Stimulated activated CD4-positive, alpha-beta T cell treated with anti-CD3 and anti-CD28 coated beads, Interleukin-15, amount 100 ng/mL, for 48 hours (primary cell): ENCODE measurements at regions not wholly inside any gene's neighbourhood (a gene's known extent, or its start where the extent isn't known, plus 50 kb on each side); places are given as distances from the start of the nearest gene placed in this dataset.

Experiments
- DNase-seq, 2 donors: peaks; one replicate each; pipeline ENCODE4 v3.0.0-alpha.2; 2020; ENCODE audit warnings: low read depth in 2 of 2

GRCh38 chr18:74023220-74023619 is 124.4 kb downstream of the FBXO15 start:
- no peak for DNase-seq

DNA sequence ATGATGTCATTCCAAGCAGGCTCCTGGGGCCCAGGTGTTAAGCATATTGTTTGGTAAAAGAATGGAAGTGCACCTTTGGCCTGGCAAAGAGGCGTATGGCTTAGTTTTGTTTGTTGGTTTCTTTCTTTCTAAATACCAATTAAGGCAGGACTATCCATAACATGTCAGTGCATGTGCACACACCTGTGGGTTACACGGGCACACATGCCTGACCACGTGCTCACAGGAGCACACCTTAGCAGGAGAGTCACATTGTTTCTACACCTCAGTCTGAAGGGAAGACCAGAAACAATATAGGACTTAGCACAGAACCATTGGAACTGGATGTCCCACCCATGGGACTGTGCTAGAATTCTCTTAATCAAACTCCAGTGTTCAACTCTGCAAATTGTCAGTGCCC is 127.8 kb downstream of the FBXO15 start:
- DNase-seq, result no peak

DNA sequence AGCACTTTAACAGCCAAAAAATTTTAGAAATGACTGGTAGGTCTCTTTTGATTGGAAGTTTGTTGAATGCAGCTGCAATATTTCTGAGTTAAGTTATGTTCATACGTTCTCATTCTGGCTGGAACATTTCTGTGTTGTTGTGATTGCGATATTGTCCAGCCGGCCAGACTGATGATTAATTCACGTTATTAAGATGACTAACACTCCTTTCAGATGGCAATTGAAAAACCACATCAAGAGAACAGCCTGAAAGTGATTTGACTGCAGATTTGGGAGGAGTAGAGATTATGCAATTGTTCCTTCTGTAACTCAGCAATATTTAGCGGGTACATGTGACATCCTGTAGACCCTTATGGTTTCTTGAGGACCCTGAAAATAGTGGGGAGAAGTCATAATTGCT is 133.7 kb downstream of the FBXO15 start:
- DNase-seq, result no peak

DNA sequence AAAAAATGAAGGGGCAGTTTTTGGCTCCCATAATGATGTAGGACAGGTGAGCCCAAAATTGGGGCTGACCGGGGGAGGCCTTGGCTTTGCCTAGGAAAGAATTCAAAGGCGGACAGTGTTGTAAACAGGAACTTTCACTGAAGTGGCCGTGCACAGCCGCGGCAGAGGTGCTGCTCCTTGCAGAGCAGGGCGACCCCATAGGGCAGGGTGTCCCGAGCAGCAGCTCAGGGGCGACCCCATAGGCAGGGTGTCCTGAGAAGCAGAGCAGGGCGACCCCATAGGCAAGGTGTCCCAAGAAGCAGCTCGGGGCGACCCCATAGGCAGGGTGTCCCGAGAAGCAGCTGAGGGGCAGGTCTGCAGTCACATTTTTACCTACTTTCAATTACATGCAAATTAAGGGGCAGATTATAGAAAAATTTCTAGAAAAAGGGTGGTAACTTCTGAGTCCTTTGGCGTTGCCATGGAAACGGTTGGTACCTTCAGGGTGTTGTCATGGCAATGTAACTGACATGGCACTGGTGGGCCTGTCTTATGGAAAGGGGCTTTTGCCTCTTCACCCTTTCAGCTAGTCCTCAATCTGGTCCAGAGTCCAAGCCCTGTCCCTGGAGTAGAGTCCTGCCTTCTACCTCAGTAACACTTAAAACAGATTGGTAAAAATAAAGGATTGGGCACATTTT is 134.5 kb downstream of the FBXO15 start:
- no peak for DNase-seq

DNA sequence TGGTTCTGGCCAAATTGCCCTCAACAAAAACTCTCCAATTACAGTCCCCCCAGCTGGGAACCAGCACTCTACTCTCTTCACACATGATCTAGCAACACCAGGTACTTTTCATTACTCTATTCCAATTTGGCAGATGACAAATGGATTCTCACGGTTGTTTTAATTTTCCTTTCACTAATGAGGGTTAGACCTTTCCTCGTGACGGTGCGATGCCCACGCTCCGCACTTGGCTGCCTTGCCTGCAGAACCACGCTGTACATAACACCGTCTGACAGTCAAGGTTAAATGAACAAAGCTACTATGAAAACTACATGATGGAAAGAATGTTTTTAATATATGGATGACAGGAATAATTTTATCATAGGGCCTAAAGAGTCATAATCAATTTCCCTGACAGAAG is 141.5 kb downstream of the FBXO15 start:
- DNase-seq, result no peak

DNA sequence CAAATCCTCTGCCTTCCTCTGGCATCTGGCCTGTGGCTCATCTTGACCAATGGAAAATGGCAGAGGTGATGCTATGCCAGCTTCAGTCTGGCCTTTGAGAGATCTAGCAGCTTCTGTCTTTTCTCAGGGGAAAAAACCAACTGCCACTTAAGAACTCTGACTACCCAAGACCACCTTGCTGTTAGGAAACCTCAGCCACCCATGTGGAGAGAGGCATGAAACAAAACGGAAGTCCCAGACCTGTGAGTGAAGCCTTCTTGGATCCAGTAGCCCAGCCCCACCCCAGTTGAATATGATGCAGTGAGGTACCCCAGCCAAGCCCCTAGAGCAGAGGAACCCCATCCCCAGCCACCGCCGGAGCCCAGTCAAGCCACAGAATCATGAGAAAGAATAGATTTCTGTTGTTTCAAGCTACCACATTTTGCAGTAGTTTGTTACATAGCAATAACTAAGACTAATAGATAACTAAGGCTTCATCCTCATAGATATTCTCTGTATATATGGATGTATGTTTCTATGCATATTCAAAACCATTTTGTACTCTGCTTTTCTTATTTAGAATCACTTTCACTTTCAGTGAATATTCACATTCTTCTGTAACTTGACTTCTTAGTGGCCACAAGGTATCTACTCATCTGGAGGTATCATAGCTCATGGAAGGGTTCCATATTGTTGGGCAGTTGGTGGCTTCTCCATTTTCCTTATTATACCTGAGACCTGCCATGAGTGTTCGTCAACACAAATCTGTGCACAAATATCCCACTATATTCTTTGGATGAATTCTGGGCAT is 142.1 kb downstream of the FBXO15 start:
- DNase-seq, result no peak

DNA sequence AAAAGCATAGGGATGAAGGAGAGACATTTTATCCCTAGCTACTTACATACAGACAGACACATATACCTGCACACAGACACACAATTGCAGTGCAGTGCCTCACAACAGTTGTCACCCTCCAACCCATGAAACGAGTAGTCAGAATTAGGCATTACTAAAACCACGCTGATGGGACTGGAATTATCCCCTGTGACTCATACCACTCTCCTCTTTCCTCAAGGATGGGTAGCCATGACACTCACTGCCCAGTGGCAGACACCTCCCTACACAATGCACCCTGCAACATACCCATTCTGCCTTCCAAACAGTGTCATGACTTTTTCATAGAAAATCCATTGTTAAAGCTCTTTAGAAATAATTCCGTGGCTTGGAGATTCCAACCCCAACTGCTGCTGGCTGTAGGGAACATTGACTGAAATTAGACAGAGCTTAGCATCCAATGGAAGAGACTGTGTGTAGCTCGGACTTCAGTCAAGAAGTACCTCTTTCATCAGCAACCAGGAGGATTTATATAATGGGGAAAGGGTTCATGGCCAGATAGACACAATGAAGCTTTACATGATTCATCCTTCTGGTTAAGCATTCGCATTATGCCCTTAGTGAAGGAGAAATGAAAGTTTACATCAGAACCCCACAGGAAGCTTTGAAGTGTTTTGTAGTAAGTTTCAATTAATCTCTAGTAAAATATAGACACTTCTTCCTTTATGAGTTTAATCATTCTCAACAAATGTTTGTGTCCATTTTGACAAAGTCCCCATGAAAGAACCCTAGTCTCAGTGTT is 155.2 kb downstream of the FBXO15 start:
- DNase-seq, result no peak

DNA sequence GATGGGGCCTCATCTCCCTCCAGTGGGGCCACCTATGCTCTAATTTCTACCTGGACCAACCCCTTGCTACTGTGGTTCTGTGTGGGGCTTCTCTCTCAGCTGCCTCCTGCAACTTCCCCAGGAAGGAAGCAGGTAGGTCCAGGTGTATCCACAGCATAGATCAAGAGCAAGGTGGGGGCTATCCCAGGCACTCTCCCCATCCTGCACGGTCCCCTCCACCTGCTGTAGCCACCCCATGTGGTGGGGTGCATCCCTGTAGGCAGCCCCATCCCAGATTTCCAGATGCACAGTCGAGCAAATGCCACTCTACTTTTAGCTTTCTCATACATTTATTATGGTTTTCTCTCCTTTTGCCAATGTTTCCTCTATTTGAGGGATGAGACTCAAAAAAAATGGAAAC is 156.1 kb downstream of the FBXO15 start:
- no peak for DNase-seq

DNA sequence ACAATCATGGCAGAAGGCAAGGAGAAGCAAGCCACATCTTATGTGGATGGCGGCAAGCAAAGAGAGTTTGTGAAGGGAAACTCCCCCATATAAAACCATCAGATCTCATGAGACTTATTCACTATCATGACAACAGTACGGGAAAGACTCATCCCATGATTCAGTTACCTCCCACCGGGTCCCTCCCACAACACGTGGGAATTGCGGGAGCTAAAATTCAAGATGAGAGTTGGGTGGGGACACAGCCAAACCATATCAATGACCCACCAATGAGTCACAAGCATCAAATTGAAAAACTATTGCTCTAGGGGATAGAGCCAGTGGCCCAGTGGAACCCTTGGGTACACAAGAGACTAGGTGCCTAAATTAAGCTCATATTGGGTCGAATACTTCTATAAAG is 157.4 kb downstream of the FBXO15 start:
- no peak for DNase-seq

DNA sequence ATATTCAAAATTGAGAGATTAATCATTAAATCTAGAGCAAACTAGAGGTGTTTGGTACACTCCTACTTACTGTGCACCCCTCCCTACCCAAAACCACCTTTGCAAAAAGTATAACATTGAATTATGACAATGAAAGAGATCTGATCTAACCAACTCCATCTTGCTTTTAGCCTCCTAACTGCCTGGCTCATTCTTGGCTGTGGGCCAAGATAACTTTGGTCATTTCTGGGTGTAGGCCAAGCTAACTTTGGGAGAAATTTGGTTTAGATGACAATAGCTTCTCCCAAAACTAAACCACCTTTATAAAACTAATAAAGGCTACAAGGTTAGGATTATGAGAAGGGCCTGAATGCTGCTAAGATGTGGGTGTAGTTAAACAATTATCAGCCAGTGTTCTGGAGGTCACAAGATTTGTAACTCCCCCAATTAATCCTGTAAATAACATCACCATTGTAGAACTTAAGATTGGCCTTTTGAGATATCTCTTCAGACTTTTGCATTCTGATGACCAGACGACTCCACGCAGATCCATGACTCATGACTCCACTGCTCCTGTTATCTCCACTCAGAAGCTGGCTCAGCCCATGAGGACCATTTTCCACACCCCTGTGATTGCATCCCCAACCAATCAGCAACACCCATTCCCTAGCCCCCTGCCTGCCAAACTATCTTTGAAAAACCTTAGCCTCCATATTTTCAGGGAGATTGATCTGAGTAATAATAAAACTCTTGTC is 160.2 kb downstream of the FBXO15 start:
- DNase-seq, result no peak

GRCh38 chr18:73986711-73987110 is 160.9 kb downstream of the FBXO15 start:
- no peak for DNase-seq

- no peak for DNase-seq
These were observed 161.6 kb downstream of the FBXO15 start for GRCh38 chr18:73985855-73986625.

GRCh38 chr18:73983970-73984369 is 163.7 kb downstream of the FBXO15 start:
- no peak for DNase-seq

- DNase-seq, result no peak
These were observed 164.1 kb downstream of the FBXO15 start for GRCh38 chr18:73983496-73983895.

DNA sequence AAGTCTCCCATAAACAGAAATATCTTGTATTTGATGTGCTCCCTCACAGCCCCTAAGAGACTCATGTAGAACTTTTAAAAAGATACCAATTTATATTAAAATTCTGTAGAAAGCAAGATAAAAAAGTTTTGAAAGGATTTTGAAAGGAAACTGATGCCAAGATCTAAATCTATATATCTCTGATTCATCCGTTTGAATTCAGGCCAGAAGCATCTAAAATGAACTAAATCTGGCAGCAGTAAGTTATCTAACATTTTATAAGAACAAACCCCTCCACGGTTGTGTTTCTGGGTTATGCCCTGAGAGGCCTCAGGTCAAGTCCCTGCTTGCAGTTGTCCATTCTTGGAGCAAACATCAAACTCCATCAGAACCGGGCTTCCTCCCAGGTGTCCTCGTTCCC is 165.8 kb downstream of the FBXO15 start:
- no peak for DNase-seq

DNA sequence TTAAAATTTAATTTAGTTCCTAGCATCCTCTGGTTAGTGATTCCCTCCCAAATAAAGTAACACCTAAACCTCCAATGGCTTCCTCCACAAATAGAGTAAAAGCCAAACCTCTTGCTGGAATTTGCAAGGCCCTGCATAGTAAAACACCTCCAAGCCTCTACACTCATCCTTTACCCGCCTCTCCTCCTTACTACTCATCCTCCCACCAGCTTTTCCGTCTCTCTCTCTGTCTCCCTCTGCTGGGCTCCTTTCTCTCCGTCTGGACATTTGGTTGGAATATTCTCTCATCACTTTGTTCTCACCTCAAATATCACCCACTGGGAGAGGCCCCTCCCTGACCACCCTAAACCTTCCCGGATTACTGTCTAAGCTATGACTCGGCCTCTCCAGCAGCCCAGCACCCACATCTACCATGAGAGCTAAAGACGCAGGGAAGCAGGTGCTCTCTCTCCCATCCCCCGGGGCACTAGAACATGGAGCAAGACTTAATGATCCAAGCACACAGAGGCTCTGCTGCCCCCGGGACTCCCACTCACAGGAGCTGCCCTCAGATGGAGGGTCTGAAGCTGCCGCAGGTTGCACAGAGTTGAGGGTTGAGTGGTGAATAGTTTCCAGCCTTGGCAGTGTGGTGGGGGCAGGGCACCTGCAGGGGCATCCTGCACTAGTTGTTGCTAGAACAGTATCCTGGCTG is 167.2 kb downstream of the FBXO15 start:
- no peak for DNase-seq

GRCh38 chr18:73979742-73980141 is 167.9 kb downstream of the FBXO15 start:
- no peak for DNase-seq

DNA sequence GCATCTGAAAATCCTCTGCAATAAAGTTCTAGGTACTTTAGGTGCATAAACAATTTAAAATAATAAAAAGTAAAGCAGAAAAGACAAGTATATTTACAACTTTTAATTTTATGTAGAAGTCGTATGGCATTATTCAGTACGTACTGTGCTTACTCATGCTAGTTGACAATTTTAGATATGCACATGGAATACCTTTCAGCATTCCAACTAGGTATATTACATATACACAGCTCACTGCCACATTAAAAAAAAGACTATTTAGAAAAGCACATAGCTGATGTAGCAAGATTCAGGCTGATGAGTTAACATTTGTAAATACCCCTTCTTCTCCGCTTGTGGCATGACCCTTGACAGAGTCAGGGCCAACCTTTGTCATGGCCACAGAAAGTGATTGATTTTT is 171.2 kb downstream of the FBXO15 start:
- DNase-seq, result no peak

DNA sequence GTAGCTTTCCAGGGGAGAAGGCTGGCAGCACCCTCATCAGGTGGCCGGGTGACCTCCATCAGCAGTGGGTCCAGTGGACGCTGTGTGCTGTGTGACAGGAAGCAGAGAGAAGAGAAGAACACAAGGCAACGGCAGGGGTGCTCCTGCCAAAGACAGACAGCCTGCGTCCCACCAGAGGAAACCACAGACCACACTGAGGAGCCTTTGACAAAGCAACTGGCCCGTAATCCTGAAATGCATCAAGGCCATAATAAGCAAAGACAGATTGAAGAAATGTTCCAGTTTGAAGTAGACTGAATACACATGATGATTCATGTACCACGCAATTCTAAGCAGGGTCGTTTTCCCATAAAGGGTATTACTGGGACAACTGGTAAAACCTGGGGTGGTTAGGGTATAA is 172.4 kb downstream of the FBXO15 start:
- peak in 1 of 2 donors; percentile 1 for DNase-seq

DNA sequence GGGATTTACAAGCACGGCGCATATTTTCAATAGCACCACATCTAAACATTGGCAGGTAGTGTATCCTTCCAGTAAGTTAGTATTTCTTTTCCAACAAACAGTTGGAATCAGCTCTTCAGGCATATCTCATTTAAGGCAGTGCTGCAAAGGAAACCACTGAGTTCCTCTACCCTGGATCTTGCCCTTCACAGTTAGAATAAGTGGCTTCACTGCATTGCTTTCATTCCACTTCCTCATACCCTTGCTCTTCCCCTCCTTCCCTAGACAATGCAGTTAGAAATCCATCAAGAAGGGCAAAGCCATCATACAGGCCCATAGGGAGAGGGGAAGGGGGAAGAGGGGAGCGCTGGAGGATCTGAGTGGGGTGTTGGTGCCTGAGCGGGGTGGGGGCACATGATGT is 173.7 kb downstream of the FBXO15 start:
- no peak for DNase-seq

DNA sequence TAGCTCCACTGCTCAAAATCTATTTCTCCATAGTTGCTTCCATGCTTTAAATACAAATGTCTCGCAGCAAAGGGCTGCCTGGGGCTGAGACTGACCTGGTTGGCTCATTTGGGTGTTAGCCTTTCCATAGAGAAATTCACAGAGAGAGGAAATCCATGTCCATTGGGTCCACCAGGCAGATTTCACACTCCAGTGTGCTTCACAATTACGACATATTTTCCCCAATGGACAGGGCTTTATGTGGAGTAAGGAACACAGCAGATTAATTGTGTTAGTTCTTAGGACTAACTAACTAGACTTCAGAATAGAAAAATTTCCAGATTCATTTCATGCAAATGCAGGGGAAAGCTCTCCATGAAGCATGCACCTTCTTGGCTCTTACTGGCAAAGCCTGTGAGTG is 180.7 kb downstream of the FBXO15 start:
- DNase-seq, result no peak
